CD1c-positive myeloid dendritic cell (primary cell): ENCODE measurements at regions not wholly inside any gene's neighbourhood (a gene's known extent, or its start where the extent isn't known, plus 50 kb on each side); places are given as distances from the start of the nearest gene placed in this dataset.
"Not testable (repeated sequence)": the region's sequence is repeated elsewhere in the genome, so short reads cannot be mapped to it uniquely, and the experiment has no call there.

ENCODE experiments used
- DNase-seq: peaks from one replicate; pipeline ENCODE4 v3.0.0-alpha.2; 2016; ENCODE audit errors: extremely low spot score

GRCh38 chr13:84655677-84656076, 773.4 kb upstream of the SLITRK1 start:
- no peak for DNase-seq

- no peak for DNase-seq
Observed at GRCh38 chr13:84654654-84655275, 772.5 kb upstream of the SLITRK1 start.

GRCh38 chr13:84653915-84654534, 771.8 kb upstream of the SLITRK1 start:
- no peak for DNase-seq

- DNase-seq = no peak
Observed at GRCh38 chr13:84651705-84652104, 769.4 kb upstream of the SLITRK1 start.

- no peak for DNase-seq
Observed at GRCh38 chr13:84651288-84651687, 769.0 kb upstream of the SLITRK1 start.

- no peak for DNase-seq
Observed at GRCh38 chr13:84649853-84650252, 767.6 kb upstream of the SLITRK1 start.

- no peak for DNase-seq
Observed at GRCh38 chr13:84648069-84648640, 765.9 kb upstream of the SLITRK1 start.

GRCh38 chr13:84646957-84647356, 764.7 kb upstream of the SLITRK1 start:
- DNase-seq = no peak

GRCh38 chr13:84645196-84646012, 763.1 kb upstream of the SLITRK1 start:
- DNase-seq = peak; percentile 35

GRCh38 chr13:84641491-84641890, 759.2 kb upstream of the SLITRK1 start:
- DNase-seq = no peak

GRCh38 chr13:84640691-84641090, 758.4 kb upstream of the SLITRK1 start:
- DNase-seq = no peak

GRCh38 chr13:84630476-84630875, 748.2 kb upstream of the SLITRK1 start:
- no peak for DNase-seq

GRCh38 chr13:84616864-84617263, 734.6 kb upstream of the SLITRK1 start:
- DNase-seq = no peak

GRCh38 chr13:84609716-84610115, 727.4 kb upstream of the SLITRK1 start:
- no peak for DNase-seq

GRCh38 chr13:84607261-84608013, 725.2 kb upstream of the SLITRK1 start:
- no peak for DNase-seq

GRCh38 chr13:84606616-84607015, 724.3 kb upstream of the SLITRK1 start:
- DNase-seq = no peak

GRCh38 chr13:84605927-84606326, 723.7 kb upstream of the SLITRK1 start:
- no peak for DNase-seq

GRCh38 chr13:84591444-84591843, 709.2 kb upstream of the SLITRK1 start:
- DNase-seq = no peak

- DNase-seq = no peak
Observed at GRCh38 chr13:84590663-84591062, 708.4 kb upstream of the SLITRK1 start.

- DNase-seq = no peak
Observed at GRCh38 chr13:84588023-84588422, 705.7 kb upstream of the SLITRK1 start.

GRCh38 chr13:84579901-84580300, 697.6 kb upstream of the SLITRK1 start:
- not testable (repeated sequence) for DNase-seq

GRCh38 chr13:84574851-84575250, 692.6 kb upstream of the SLITRK1 start:
- DNase-seq = no peak
